ENCODE measurements at regions not wholly inside any gene's neighbourhood (a gene's known extent, or its start where the extent isn't known, plus 50 kb on each side); places are given as distances from the start of the nearest gene placed in this dataset.
"Not testable (repeated sequence)": the region's sequence is repeated elsewhere in the genome, so short reads cannot be mapped to it uniquely, and the experiment has no call there.

GRCh38 chr4:59655996-59656395 is 1544.1 kb upstream of the ADGRL3 start:
- H3K4me3 ChIP-seq = no peak overlapping the region
- no peak overlapping the region for H3K27ac ChIP-seq

DNA sequence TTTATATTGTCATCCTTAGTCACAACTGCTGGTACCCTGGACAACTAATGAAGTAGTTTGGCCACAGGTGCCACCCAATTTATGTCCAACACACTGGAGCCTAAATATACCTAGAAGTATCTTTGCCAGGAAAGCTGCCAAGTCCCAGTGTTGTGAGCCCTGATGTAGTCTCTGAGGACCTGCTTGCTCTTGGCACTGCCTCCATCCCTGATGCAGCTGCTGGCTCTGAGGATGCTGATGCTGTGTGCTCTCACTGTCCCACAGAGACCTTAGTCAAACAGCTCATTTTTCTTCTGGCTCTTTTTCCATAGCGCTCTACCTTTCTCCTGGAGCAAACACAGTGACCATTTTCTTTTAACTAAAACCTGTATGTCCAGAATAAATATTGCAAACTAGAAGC is 1535.4 kb upstream of the ADGRL3 start:
- Histone ChIP-seq H3K27ac (no peak overlapping the region), H3K4me3 (no peak overlapping the region)

DNA sequence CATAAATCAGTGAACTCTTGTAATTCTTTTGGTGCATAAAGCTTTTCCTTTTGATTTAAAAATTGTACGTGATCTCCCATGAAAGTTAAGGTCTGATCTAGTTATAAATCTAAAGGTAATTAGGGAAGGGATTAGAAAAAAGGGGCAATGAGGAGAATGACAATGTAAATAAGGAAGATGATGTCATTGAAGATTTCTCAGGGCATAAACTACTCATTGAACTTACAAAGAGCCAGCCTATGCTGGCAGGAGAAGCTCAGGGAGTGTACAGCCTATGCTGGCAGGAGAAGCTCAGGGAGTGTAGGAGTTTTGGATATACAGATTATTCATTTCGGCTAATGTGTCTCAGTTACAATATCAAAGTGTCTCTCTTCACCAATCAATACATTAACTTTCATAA is 1533.5 kb upstream of the ADGRL3 start:
- Histone ChIP-seq H3K4me3 (no peak overlapping the region), H3K27ac (no peak overlapping the region)

DNA sequence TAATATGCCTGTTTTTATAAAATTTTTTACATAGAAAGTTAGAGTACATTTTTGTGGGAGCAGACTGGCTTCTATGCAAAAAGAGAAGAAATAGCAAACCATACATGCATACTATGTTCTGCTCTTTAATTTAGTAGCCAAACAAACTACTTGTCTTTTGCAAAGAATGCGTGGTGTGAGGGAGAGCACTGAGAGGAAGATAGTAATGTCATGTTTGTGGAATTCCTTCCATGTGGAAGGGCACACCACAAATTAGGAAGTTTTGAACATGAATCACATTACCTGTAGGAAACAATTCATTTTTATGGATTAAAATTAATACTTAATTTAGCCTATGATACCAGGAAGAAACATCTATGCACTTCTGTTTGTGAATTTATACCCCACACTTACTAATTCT is 1529.1 kb upstream of the ADGRL3 start:
- H3K4me3 ChIP-seq = no peak overlapping the region
- no peak overlapping the region for H3K27ac ChIP-seq

- H3K27ac ChIP-seq = no peak overlapping the region
- H3K4me3 ChIP-seq = no peak overlapping the region
Observed at GRCh38 chr4:59676389-59676788, 1523.7 kb upstream of the ADGRL3 start.

DNA sequence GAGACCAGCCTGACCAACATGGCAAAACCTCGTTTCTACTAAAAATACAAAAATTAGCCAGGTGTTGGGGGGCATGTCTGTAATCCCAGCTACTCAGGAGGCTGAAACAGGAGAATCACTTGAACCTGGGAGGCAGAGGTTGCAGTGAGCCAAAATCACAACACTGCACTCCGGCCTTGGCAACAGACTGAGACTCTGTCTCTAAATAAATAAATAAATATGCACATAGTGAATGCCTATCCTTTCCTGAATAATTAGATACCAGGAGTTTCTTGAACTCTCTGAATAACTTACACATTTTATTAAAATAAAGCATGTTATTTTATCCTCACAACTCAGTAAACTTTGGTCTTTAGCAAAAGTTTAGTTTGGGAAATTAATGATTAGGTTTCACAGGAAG is 1523.1 kb upstream of the ADGRL3 start:
- not testable (repeated sequence) for H3K27ac ChIP-seq, H3K4me3 ChIP-seq

DNA sequence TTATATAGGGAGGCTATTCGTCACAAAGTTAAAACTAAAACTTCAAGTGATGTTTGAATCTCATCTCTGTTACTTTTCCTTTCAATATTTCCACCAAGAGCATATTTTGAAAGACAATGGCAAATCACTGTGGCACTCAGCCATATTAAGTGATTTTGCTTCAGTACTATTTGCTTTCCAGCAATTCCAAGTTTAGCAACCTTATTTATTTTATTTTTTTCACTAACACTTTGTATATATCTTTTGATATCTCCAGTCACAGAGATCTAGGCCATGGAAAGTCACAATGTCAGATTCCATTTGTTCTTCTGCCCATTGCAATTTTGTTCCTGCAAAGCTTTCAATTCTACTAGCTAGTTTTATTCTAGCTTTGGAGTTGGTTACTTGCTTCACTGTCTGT is 1514.5 kb upstream of the ADGRL3 start:
- H3K27ac ChIP-seq = no peak overlapping the region
- no peak overlapping the region for H3K4me3 ChIP-seq

GRCh38 chr4:59689149-59689548 is 1511.0 kb upstream of the ADGRL3 start:
- H3K4me3 ChIP-seq = no peak overlapping the region
- no peak overlapping the region for H3K27ac ChIP-seq

GRCh38 chr4:59695355-59696053 is 1504.6 kb upstream of the ADGRL3 start:
- H3K4me3 ChIP-seq = no peak overlapping the region
- H3K27ac ChIP-seq = no peak overlapping the region

DNA sequence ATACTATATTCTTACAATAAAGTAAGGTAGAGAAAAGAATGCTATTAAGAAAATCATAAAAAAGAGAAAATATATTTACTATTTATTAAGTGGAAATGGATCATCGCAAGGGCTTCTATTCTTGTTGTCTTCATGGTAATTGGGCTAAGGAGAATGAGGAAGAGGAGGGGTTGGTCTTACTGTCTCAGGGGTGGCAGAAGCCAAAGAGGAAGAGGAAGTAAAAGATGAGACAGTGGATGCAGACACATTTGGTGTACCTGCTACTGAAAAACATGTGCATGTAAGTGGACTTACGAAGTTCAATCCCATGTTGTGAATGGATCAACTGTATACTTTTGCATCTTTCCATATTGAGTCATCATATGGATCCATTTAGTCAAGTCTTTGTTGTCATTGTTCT is 1502.1 kb upstream of the ADGRL3 start:
- Histone ChIP-seq H3K27ac (no peak overlapping the region), H3K4me3 (no peak overlapping the region)

GRCh38 chr4:59700651-59701050 is 1499.5 kb upstream of the ADGRL3 start:
- H3K27ac ChIP-seq = no peak overlapping the region
- no peak overlapping the region for H3K4me3 ChIP-seq

- Histone ChIP-seq H3K4me3 (no peak overlapping the region), H3K27ac (no peak overlapping the region)
Observed at GRCh38 chr4:59704616-59705015, 1495.5 kb upstream of the ADGRL3 start.

DNA sequence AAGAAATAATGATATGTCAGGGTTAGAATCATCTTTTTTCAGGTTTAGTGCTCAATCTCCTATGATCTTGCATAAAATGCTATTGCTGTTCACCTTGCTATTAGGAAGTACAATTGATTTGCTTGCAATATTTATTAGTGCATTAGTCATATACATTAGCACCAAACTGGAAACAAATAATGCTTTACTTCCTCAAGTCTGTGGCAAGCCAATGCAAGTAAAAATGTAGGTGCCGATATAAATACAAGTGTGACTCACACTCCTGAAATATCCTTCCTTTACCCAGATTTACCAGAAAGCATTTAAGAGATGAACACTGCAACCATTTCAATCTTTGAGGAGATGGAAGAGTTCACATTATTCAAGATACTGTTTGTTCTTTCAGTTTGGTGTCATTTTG is 1487.7 kb upstream of the ADGRL3 start:
- Histone ChIP-seq H3K27ac (no peak overlapping the region), H3K4me3 (no peak overlapping the region)

GRCh38 chr4:59724286-59724685 is 1475.8 kb upstream of the ADGRL3 start:
- H3K4me3 ChIP-seq, H3K27ac ChIP-seq: not testable (repeated sequence)

- Histone ChIP-seq H3K4me3 (no peak overlapping the region), H3K27ac (no peak overlapping the region)
Observed at GRCh38 chr4:59727745-59728144, 1472.4 kb upstream of the ADGRL3 start.

- Histone ChIP-seq H3K27ac (no peak overlapping the region), H3K4me3 (no peak overlapping the region)
Observed at GRCh38 chr4:59728496-59728895, 1471.6 kb upstream of the ADGRL3 start.

GRCh38 chr4:59729321-59729720 is 1470.8 kb upstream of the ADGRL3 start:
- Histone ChIP-seq H3K4me3 (no peak overlapping the region), H3K27ac (no peak overlapping the region)

GRCh38 chr4:59748433-59748832 is 1451.7 kb upstream of the ADGRL3 start:
- no peak overlapping the region for H3K27ac ChIP-seq
- no peak overlapping the region for H3K4me3 ChIP-seq

DNA sequence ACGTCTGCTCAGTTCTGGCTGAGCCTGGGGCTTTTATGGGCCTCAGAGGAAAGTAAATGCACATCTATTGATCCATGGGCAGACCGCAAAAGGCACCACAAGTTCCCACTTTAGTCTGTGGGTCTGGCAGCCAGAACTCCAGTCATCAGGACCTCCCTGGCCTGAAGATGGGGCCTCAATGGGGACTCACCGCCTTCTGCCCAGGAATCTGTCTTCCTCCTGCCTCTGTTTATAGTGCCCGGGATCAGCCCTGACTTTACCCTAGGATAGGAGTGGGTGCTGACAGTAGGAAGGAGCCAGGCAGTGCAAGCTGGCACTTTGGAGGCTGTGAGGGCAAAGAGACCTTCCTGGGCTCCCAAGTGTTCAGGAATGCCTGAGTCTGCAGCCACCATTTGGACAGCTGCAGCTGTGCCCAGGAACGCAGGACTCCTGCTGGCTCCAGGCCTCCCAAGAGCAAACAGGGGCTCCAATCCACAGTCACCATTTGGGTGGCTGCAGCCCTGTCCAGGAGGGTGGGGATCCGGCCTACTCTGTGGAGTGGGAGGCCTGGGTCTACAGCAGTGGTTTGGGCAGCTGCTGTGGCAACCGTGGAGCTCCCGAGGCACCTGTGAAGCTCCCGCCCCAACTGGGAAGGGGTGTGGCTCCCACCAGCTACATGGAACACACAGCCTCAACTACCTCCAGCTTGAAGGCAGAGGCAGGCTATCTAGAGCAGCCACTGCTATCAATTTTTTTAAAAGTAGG is 1440.9 kb upstream of the ADGRL3 start:
- Histone ChIP-seq H3K27ac (no peak overlapping the region), H3K4me3 (no peak overlapping the region)

DNA sequence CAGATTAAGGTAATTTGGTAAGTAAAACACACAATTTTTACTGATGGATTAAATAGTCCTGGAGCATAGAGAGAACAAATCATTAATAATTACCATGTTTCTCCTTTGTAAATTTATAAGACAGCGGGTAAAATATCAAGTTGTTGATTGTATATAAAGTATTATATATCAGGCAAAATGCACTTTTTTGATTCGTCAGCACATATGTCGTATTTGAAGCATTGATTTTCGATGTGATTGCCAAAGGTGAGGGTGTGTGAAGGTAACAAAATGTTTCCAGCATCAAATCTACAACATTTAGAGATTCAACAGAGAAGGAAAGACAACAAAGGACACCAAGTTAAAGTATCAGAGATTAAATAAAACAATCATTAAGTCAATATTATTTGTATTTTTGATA is 1437.8 kb upstream of the ADGRL3 start:
- H3K4me3 ChIP-seq = no peak overlapping the region
- no peak overlapping the region for H3K27ac ChIP-seq

GRCh38 chr4:59770601-59771264 is 1429.4 kb upstream of the ADGRL3 start:
- H3K27ac ChIP-seq = no peak overlapping the region
- no peak overlapping the region for H3K4me3 ChIP-seq

Data from skin epidermis (tissue), 12 donors.